ENCODE measurements at regions not wholly inside any gene's neighbourhood (a gene's known extent, or its start where the extent isn't known, plus 50 kb on each side); places are given as distances from the start of the nearest gene placed in this dataset.

GRCh38 chr13:89227356-89227755, 1556.2 kb downstream of the SLITRK5 start:
- TF ChIP-seq, protein P1, sequence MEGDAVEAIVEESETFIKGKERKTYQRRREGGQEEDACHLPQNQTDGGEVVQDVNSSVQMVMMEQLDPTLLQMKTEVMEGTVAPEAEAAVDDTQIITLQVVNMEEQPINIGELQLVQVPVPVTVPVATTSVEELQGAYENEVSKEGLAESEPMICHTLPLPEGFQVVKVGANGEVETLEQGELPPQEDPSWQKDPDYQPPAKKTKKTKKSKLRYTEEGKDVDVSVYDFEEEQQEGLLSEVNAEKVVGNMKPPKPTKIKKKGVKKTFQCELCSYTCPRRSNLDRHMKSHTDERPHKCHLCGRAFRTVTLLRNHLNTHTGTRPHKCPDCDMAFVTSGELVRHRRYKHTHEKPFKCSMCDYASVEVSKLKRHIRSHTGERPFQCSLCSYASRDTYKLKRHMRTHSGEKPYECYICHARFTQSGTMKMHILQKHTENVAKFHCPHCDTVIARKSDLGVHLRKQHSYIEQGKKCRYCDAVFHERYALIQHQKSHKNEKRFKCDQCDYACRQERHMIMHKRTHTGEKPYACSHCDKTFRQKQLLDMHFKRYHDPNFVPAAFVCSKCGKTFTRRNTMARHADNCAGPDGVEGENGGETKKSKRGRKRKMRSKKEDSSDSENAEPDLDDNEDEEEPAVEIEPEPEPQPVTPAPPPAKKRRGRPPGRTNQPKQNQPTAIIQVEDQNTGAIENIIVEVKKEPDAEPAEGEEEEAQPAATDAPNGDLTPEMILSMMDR (IDR thresholded peaks at IDR 0.05; ENCODE audit: insufficient read depth, low read length, poor library complexity, severe bottlenecking) = no peak
- no peak for TF ChIP-seq EZH2phosphoT487 (conservative IDR thresholded peaks at IDR 0.05; ENCODE audit: low read length)
